Ovary (tissue), 1 donor: ENCODE measurements at regions not wholly inside any gene's neighbourhood (a gene's known extent, or its start where the extent isn't known, plus 50 kb on each side); places are given as distances from the start of the nearest gene placed in this dataset.

Experiments
- EP300 ChIP-seq: sonication (generic); formaldehyde crosslinking; IDR thresholded peaks from one replicate; pipeline ENCODE4 v1.6.1; 2017; ENCODE audit warnings: antibody characterized with exemption
- POLR2A ChIP-seq: fragments of 450-650 bp; IDR thresholded peaks from one replicate; pipeline ENCODE4 v1.6.1; 2017; ENCODE audit warnings: antibody characterized with exemption, mild to moderate bottlenecking, moderate library complexity

DNA sequence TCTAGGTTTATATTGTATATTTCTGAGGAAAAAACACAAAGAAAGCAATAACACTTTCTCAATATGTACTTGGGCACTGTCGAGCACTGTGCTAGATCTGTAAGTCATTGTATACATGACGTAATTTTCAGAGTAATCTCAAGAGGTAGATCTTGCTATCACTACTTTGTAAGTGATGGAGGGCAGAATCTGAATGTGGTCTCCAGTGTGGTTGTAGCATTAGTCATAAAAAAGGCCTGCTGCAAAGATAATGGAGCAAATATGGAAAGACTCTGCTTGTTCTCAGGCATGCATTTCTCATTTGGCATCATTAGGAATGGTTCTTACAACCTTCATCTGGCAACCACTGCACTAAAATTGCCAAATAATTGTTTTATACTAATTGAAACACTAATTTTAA, 419.8 kb upstream of the CCDC179 start:
- TF ChIP-seq POLR2A (no peak), EP300 (no peak)
